Neural progenitor cell (in vitro differentiated cells): ENCODE measurements at regions not wholly inside any gene's neighbourhood (a gene's known extent, or its start where the extent isn't known, plus 50 kb on each side); places are given as distances from the start of the nearest gene placed in this dataset.
A peak's percentile ranks its signal among the peaks of the same experiment; 100 is the strongest.

Source experiments
- DNase-seq: peaks from one replicate; pipeline ENCODE4 v3.0.0-alpha.2; 2016; ENCODE audit warnings: low spot score
- H2AFZ ChIP-seq: fragments of 200-600 bp; sonication (generic); replicated peaks from 2 replicates; pipeline ENCODE4 v1.6.1; 2016; ENCODE audit warnings: antibody characterized with exemption
- H3F3A ChIP-seq: fragments of 200-600 bp; sonication (generic); 2 replicates; pipeline ENCODE4 v1.6.1; 2016; ENCODE audit warnings: antibody characterized with exemption, low read depth
- H3K27ac ChIP-seq: fragments of 200-600 bp; sonication (generic); 2 replicates; pipeline ENCODE4 v1.5.1; 2016; ENCODE audit warnings: mild to moderate bottlenecking
- H3K27me3 ChIP-seq: fragments of 200-600 bp; sonication (generic); 2 replicates; pipeline ENCODE4 v1.6.1; 2016; ENCODE audit warnings: mild to moderate bottlenecking, moderate library complexity
- H3K36me3 ChIP-seq: fragments of 200-600 bp; sonication (generic); 2 replicates; pipeline ENCODE4 v1.5.1; 2016
- H3K4me1 ChIP-seq: fragments of 200-600 bp; sonication (generic); 2 replicates; pipeline ENCODE4 v1.6.1; 2016; ENCODE audit warnings: mixed run types
- H3K4me2 ChIP-seq: fragments of 200-600 bp; sonication (generic); 2 replicates; pipeline ENCODE4 v1.6.1; 2016
- H3K4me3 ChIP-seq: fragments of 200-600 bp; sonication (generic); 2 replicates; pipeline ENCODE4 v1.5.1; 2016
- H3K79me2 ChIP-seq: fragments of 200-600 bp; sonication (generic); 2 replicates; pipeline ENCODE4 v1.6.1; 2016; ENCODE audit warnings: low read depth
- H3K9ac ChIP-seq: fragments of 200-600 bp; sonication (generic); 2 replicates; pipeline ENCODE4 v1.6.1; 2016
- H3K9me3 ChIP-seq: fragments of 200-600 bp; sonication (generic); 2 replicates; pipeline ENCODE4 v1.5.1; 2016; ENCODE audit warnings: low read depth
- H4K20me1 ChIP-seq: fragments of 200-600 bp; sonication (generic); 2 replicates; pipeline ENCODE4 v1.6.1; 2016; ENCODE audit warnings: low read depth
- H3K27ac Mint-ChIP-seq: 3 replicates; pipeline ENCODE4 v1.8.0; 2021; ENCODE audit warnings: mixed read lengths
- H3K27me3 Mint-ChIP-seq: 2 replicates; pipeline ENCODE4 v1.8.0; 2022; ENCODE audit warnings: low read depth, mild to moderate bottlenecking, inconsistent platforms, moderate library complexity, mixed read lengths; ENCODE audit not compliant: insufficient read depth
- H3K36me3 Mint-ChIP-seq: 3 replicates; pipeline ENCODE4 v1.8.0; 2021; ENCODE audit warnings: mixed read lengths
- H3K4me1 Mint-ChIP-seq: 3 replicates; pipeline ENCODE4 v1.8.0; 2021; ENCODE audit warnings: mixed read lengths
- H3K4me3 Mint-ChIP-seq: 3 replicates; pipeline ENCODE4 v1.8.0; 2021; ENCODE audit warnings: mild to moderate bottlenecking, moderate library complexity, mixed read lengths
- H3K9me3 Mint-ChIP-seq: 3 replicates; pipeline ENCODE4 v1.8.0; 2020; ENCODE audit warnings: mixed read lengths
- EZH2 ChIP-seq: fragments of 200-600 bp; sonication (generic); IDR thresholded peaks from 2 replicates; pipeline ENCODE4 v1.6.1; 2017; ENCODE audit warnings: antibody characterized with exemption, mild to moderate bottlenecking, moderate library complexity
- EZH2phosphoT487 ChIP-seq: fragments of 200-600 bp; sonication (generic); IDR thresholded peaks from 2 replicates; pipeline ENCODE4 v1.6.1; 2017; ENCODE audit warnings: antibody characterized with exemption
- TF ChIP-seq, protein P1 (sequence below): fragments of 200-600 bp; sonication (generic); IDR thresholded peaks from 2 replicates; pipeline ENCODE4 v1.5.1; 2017; ENCODE audit warnings: antibody characterized with exemption, mild to moderate bottlenecking

DNA sequence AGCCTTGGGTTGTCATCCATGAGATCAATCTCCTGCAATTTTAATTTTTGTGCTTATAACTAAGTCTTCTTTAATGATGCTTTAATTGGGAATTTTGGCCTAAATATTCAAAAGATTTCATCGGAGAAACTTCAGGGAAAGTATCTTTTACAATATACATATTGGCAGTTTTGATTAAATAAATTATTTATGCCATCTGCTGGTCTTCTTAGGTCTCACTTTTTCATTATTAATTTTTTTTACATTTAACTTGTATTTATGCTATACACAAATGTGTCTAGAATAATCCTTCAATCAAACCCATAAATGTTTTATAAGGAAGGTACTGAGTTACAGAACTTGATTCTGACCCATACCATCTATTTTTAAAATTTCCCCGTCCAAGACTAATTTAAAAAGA is 95.1 kb upstream of the XPO1 start:
- Histone ChIP-seq H2AFZ (no peak overlapping the region), H4K20me1 (no peaks in the 10 kb centered on the region), H3K4me3 (no peak overlapping the region), H3K79me2 (no peaks in the 10 kb centered on the region), H3F3A (peaks cover 3% of the 10 kb centered on the region), H3K4me2 (no peak overlapping the region), H3K4me1 (peaks cover 9% of the 10 kb centered on the region), H3K36me3 (no peaks in the 10 kb centered on the region), H3K9me3 (no peaks in the 10 kb centered on the region), H3K9ac (no peak overlapping the region), H3K27me3 (no peaks in the 10 kb centered on the region), H3K27ac (no peak overlapping the region)
- H3K9me3 Mint-ChIP-seq, result no peaks in the 10 kb centered on the region
- H3K36me3 Mint-ChIP-seq, result no peaks in the 10 kb centered on the region
- H3K4me1 Mint-ChIP-seq, result peaks cover 10% of the 10 kb centered on the region
- H3K27ac Mint-ChIP-seq, result no peak overlapping the region
- TF ChIP-seq EZH2, result no peak
- TF ChIP-seq EZH2phosphoT487, result no peak
- TF ChIP-seq, protein P1, sequence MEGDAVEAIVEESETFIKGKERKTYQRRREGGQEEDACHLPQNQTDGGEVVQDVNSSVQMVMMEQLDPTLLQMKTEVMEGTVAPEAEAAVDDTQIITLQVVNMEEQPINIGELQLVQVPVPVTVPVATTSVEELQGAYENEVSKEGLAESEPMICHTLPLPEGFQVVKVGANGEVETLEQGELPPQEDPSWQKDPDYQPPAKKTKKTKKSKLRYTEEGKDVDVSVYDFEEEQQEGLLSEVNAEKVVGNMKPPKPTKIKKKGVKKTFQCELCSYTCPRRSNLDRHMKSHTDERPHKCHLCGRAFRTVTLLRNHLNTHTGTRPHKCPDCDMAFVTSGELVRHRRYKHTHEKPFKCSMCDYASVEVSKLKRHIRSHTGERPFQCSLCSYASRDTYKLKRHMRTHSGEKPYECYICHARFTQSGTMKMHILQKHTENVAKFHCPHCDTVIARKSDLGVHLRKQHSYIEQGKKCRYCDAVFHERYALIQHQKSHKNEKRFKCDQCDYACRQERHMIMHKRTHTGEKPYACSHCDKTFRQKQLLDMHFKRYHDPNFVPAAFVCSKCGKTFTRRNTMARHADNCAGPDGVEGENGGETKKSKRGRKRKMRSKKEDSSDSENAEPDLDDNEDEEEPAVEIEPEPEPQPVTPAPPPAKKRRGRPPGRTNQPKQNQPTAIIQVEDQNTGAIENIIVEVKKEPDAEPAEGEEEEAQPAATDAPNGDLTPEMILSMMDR, result no peak
- DNase-seq, result no peak
- H3K4me3 Mint-ChIP-seq, result no peak overlapping the region
- no peaks in the 10 kb centered on the region for H3K27me3 Mint-ChIP-seq

DNA sequence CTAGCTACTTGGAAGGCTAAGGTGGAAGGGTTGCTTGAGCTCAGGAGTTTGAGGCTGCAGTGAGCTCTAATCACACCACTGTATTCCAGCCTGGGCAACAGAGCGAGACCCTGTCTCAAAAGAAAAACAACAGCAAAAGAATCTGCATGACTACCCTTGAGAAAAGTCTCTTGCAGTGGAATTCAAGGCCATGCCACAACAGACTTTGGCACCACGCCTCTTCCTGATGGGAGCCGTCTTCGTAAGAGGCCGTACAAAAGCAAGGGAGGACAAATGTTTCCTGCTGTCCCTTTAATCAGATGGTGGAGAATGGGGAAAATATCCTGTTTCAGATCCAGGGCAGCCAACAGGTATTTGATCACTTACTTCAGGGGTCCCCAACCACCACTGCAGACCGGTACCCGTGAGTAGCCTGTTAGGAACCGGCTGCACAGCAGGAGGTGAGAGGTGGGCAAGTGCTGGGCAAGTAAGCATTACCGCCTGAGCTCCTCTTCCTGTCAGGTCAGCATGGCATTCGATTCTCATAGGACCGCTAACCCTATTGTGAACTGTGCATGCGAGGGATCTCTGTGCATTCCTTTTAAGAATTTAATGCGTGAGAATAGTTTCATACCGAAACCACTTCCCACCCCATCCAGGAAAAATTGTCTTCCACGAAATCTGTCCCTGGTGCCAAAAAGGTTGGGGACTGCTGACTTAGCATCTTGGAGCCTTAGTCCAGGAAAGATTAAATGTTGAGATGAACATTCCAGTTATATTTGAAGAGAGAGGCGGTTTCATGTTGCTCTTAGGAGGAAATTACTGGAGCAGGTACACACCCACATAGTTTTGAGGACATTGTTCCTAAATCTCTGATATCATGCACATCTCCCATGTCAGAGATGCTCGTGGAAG is 94.4 kb upstream of the XPO1 start:
- Histone ChIP-seq H2AFZ (no peak overlapping the region), H3K4me3 (no peak overlapping the region)

DNA sequence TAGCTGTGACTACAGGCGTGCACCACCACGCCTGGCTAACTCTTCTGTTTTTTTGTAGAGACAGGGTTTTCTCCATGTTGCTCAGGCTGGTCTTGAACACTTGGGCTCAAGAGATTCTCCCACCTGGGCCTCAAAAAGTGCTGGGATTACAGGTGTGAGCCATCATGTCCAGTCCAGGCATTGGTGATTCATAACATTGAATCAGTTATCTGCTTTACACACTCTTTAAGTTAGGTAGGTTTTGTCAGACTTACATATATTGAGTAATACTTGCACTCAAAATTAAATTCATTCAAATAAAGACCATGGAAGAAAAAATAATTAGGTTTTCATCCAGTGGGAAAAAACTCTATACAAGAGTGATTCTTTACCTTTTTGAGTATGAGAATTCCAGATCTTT is 93.2 kb upstream of the XPO1 start:
- Mint-ChIP-seq H3K27ac (no peak overlapping the region), H3K36me3 (no peaks in the 10 kb centered on the region), H3K27me3 (peaks cover 3% of the 10 kb centered on the region), H3K4me3 (no peak overlapping the region), H3K9me3 (no peaks in the 10 kb centered on the region), H3K4me1 (peaks cover 15% of the 10 kb centered on the region)
- DNase-seq, result no peak
- no peaks in the 10 kb centered on the region for H4K20me1 ChIP-seq
- H3K9me3 ChIP-seq, result no peaks in the 10 kb centered on the region
- H3F3A ChIP-seq, result peaks cover 3% of the 10 kb centered on the region
- no peak overlapping the region for H3K9ac ChIP-seq
- TF ChIP-seq, protein P1, result no peak
- TF ChIP-seq EZH2phosphoT487, result no peak
- TF ChIP-seq EZH2, result no peak
- H3K4me2 ChIP-seq, result no peak overlapping the region
- no peak overlapping the region for H3K27ac ChIP-seq
- no peak overlapping the region for H2AFZ ChIP-seq
- no peaks in the 10 kb centered on the region for H3K36me3 ChIP-seq
- peaks cover 3% of the 10 kb centered on the region for H3K4me1 ChIP-seq
- no peaks in the 10 kb centered on the region for H3K27me3 ChIP-seq
- no peaks in the 10 kb centered on the region for H3K79me2 ChIP-seq
- no peak overlapping the region for H3K4me3 ChIP-seq

More for the DNA sequence above, 94.4 kb upstream of the XPO1 start:
- Histone ChIP-seq H3K79me2 (no peaks in the 10 kb centered on the region), H3K4me1 (peaks cover 9% of the 10 kb centered on the region), H3F3A (peaks cover 3% of the 10 kb centered on the region), H4K20me1 (no peaks in the 10 kb centered on the region), H3K36me3 (no peaks in the 10 kb centered on the region), H3K4me2 (no peak overlapping the region), H3K9ac (no peak overlapping the region), H3K27me3 (no peaks in the 10 kb centered on the region), H3K9me3 (no peaks in the 10 kb centered on the region), H3K27ac (no peak overlapping the region)
- Mint-ChIP-seq H3K27me3 (no peaks in the 10 kb centered on the region), H3K9me3 (no peaks in the 10 kb centered on the region), H3K27ac (no peak overlapping the region), H3K4me3 (no peak overlapping the region), H3K36me3 (no peaks in the 10 kb centered on the region), H3K4me1 (peaks cover 10% of the 10 kb centered on the region)
- TF ChIP-seq EZH2 (no peak), EZH2phosphoT487 (no peak)
- TF ChIP-seq, protein P1, result no peak
- peak; percentile 22 for DNase-seq
